Posterior vena cava (tissue), 2 donors: ENCODE measurements at regions not wholly inside any gene's neighbourhood (a gene's known extent, or its start where the extent isn't known, plus 50 kb on each side); places are given as distances from the start of the nearest gene placed in this dataset.

Source experiments
- DNase-seq: peaks from one replicate; pipeline ENCODE4 v3.0.0-alpha.2; 2020; ENCODE audit warnings: low spot score
- intact Hi-C, 2 donors: fragments of 100-400 bp; cut with DNase I; formaldehyde crosslinking; loops; one replicate each; pipeline versions ENCODE4 v1.14.1 to v1.14.2; 2022 to 2023
- donor health status: DM: yes; HTN: yes; CAD: no.
- donor health status: DM: yes; HTN: yes; CAD: no.

DNA sequence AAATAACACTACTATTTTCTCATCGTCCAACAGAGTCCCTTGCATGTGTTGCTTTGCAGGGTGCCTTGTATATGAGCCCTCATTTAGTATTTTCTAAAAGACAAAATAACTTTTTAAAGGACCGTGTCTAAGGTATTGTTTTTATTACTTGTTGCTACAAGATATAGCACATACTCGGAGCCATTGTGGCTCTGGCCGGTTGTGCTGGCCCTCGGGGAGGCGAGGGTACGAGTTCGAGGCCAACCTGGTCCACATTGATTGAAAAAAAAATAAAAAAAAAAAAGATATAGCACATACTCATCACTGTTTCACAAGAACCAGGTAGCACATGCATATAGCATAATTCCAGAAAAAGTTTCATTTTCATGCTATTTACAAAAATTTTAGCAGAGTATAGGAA is 869.2 kb downstream of the MRPL39 start:
- intact Hi-C loops, result no loop called here
- DNase-seq, result no peak

- DNase-seq, result no peak
These were observed 869.9 kb downstream of the MRPL39 start for GRCh38 chr21:24737296-24737850.

DNA sequence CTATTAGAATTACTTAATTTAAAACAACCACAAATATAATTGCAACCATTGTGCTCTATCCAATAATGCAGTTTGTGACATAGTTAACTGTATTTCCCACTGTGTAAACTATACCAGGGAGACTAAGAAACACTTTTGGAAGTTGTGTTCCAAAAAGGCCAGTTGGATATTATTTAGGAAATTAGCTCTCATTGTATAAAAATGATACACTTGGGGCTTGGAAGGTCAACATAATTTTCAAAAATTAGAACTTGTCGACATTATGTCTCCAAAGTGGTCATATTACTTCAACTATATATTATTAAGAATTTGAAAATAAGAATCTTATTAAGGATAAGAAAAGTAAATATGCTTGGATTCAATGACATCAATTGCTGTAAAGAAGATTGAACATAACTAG is 876.6 kb downstream of the MRPL39 start:
- no peak for DNase-seq
- intact Hi-C loops, result no loop called here

More at GRCh38 chr21:24737296-24737850, 869.9 kb downstream of the MRPL39 start:
- intact Hi-C loops, result no loop called here

DNA sequence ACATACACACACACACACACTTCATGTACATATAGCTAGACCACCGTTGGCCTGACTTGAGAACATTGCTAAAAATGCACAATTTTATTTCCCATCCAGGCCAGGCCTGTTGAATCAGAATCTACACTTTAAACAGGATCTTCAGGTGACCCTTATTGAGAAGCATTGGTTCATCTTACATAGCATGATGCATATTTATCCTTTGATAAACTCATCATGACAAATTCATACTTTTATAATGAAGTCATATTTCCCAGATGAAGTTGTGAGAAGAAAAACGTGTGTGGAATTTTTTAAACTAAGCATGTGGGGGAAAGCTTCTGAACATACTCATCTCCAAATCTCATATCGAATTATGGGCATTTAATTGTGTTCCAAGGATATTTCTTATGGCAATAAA is 877.7 kb downstream of the MRPL39 start:
- no peak for DNase-seq
- intact Hi-C loops, result no loop called here

DNA sequence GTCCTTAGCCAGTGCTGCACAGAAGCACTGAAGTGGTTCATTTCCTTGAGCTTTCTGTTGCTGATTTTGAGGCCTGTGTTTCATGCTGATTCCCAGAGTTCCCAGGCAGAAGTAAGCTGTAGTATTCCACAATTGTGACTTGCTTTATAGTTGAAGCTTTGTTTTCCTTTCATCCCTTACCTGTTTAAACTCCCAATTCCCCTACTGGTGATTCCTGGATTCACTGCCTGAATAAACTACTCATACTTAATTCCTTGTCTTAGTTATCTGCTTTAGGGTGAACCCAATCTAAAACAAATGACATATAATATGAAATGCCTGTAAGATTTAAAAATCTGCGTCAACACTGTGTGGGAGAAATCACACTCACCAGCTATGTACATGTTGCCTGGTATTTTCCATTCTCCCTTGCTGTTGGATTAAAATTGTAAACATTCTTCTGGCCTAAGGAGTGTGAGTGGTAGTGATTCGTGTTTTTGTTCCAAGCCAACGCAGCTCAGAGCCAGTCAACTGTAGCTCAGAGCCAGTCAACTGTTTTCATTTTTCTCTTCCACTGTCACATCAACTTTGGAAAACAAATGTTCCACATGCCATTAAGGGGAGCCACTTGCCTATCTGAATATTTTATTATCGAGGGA is 879.4 kb downstream of the MRPL39 start:
- intact Hi-C loops, result no loop called here
- no peak for DNase-seq

- no peak for DNase-seq
- intact Hi-C loops, result no loop called here
These were observed 890.9 kb downstream of the MRPL39 start for GRCh38 chr21:24716281-24716918.

DNA sequence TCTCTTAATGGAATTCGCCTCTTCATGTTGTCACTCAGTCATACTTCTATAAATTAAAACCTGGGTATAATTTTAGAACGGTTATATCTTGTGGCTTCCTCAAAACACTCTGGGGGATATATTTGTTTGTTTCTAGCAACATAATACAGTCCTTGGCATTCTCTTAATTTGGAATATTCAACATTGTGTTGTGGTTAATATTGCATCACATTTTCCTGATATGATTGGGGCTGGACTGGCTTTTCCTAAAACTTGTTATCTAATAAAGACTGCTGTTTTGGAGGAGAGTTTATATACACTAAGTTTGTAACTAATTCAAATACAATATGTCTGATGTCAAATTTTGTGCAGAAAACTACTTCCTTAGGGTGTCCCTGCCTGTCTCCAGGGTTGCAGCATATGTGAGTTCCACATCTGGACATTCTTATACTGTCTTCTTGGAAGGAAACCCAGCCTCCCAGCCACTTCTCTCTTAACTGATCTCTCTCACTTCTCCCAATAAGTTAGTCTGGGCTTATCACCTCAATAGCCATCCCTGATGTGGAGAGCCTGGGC is 892.6 kb downstream of the MRPL39 start:
- no peak for DNase-seq
- intact Hi-C loops, result no loop called here

GRCh38 chr21:24705201-24705600 is 902.1 kb downstream of the MRPL39 start:
- DNase-seq, result no peak
- intact Hi-C loops, result no loop called here

DNA sequence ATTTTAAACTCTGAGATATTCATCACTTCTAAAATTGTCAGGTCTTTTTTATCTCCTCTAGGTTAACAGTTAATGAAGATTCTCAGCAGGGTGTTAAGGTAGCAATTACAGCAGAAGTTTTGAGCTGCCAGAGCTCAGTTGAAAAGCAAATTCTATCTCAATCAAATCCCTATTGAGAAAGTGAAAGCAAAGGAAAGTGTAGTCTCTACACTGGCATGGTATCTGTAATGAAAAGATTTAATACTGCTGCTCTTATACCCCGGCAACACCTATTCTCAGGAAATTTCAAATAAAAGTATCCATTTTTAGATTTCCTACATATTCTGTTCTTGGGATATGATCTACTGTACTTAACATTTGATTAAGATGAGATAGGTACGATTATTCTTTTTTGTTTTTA is 913.5 kb downstream of the MRPL39 start:
- intact Hi-C loops, result no loop called here
- no peak for DNase-seq

- intact Hi-C loops, result no loop called here
- DNase-seq, result no peak
These were observed 925.8 kb downstream of the MRPL39 start for GRCh38 chr21:24681456-24681855.

- intact Hi-C loops, result no loop called here
These were observed 935.4 kb downstream of the MRPL39 start for GRCh38 chr21:24671901-24672300.

DNA sequence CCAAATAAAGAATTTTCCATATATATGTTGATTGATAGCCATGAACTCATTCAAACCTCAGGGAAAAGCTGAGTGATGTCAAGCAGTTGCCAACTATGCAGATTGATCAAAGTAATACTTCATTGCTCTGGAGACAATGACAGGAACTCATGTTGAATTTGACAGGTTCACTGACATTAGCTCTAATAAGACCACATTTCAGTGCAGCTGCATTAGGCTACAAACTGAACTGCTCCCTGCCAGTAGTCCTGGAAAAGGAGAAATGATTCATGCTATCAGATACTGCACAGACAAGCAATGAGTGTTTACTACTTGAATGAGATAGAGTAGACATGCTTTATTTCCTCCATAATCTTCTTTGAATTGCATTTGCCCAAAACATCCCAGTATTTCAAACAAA is 948.4 kb downstream of the MRPL39 start:
- intact Hi-C loops, result no loop called here
- no peak for DNase-seq

More at GRCh38 chr21:24671901-24672300, 935.4 kb downstream of the MRPL39 start:
- DNase-seq, result no peak

DNA sequence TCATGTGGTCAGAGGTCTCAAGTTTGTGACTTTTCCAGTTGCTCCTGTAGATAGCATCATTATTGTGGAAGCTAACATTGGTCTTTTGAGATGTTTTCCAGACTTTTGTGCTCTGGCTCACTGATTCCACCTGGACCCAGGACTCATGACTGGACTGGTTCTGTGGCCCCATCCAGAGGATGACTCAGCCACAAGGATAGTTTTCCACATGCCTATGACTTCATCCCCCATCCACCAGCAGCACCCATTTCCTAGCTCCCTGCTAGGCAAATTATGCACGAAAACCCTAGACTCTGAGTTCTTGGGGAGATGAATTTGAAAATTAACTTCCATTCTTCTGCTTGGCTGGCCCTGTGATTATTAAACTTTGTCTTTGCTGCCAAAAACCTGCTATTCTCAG is 949.3 kb downstream of the MRPL39 start:
- intact Hi-C loops, result no loop called here
- no peak for DNase-seq

GRCh38 chr21:24649691-24650090 is 957.6 kb downstream of the MRPL39 start:
- intact Hi-C loops, result no loop called here

DNA sequence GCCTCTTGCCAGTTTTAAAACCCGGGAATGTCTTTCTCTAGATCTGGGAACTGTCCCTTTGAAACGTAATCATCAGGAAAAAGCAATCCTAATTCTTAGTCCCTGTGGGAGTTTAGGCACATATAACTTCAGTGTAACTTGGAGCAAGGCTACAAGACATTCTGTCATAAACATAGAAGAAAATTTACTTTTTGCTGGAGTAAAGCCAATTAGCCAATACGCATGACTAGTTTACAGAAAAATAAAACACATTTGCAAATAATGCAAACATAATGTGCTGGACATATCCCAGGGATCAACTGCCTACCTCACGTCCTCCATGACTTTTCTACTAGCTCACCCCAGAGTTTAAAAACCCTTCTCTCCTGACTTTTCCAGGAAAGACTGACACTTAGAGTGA is 970.6 kb downstream of the MRPL39 start:
- intact Hi-C loops, result no loop called here
- DNase-seq, result no peak

More at GRCh38 chr21:24649691-24650090, 957.6 kb downstream of the MRPL39 start:
- no peak for DNase-seq

- no peak for DNase-seq
- intact Hi-C loops, result no loop called here
These were observed 972.5 kb downstream of the MRPL39 start for GRCh38 chr21:24634749-24635148.

DNA sequence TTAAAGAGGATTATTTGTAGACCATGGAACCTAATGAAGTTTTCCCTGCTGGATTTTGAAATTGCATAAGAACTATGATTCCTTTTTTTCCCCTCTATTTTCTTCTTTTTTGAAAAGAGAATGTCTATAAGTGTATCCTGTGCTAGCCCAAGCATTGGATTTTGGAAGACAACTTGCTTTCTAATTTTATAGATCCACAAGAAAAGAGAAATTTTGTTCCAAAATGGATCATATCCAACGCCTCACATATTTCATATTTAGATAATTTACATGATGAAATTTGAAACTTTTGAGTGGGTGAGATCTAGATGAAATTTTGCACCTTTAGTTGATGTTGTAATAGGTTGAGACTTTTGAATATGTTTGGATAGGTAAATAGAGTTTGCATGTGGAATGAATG is 978.7 kb downstream of the MRPL39 start:
- DNase-seq, result no peak
- intact Hi-C loops, result no loop called here

GRCh38 chr21:24628046-24628445 is 979.2 kb downstream of the MRPL39 start:
- DNase-seq, result no peak
- intact Hi-C loops, result no loop called here

DNA sequence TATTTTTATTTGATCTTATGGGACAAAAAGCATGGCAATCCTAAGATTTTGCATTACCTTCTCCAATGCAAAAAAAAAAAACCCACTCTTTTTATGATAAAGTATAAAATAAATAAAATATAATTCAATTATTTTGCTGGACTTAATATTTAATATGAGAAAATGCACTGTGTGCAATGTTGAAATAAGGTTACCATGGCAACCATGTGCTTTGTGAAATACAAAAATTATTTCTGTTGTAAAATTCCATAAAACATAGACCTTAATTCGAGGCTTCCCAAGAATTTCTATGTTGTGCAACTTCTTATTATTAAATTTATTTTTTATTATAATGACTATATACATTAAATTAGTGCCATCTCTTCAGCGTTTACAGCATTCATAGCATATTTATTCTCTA is 989.5 kb downstream of the MRPL39 start:
- intact Hi-C loops, result no loop called here
- no peak for DNase-seq

- no peak for DNase-seq
- intact Hi-C loops, result no loop called here
These were observed 1013.2 kb downstream of the MRPL39 start for GRCh38 chr21:24594082-24594481.

DNA sequence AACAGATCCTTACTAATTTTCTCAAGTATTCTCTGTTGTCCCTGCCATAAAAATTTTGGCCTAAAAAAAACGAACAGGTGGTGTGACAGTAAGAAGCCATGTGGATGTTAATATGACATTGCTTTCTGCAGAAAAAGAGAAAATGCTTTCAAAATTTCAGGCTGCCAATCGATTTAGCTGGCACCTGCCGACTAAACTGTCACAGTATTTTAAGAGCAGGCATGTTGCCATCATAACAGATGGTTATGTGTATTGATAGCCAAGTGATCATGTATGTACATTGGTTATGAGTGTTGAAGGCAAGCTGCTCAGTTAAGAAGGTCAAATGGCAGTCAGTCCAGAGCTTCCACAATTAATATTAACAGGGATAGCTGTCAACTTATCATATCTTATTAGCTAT is 1017.0 kb downstream of the MRPL39 start:
- DNase-seq, result no peak
- intact Hi-C loops, result no loop called here
